ENCODE measurements at regions not wholly inside any gene's neighbourhood (a gene's known extent, or its start where the extent isn't known, plus 50 kb on each side); places are given as distances from the start of the nearest gene placed in this dataset.
"Not testable (repeated sequence)": the region's sequence is repeated elsewhere in the genome, so short reads cannot be mapped to it uniquely, and the experiment has no call there.

GRCh38 chr19:28363254-28363653 is 849.7 kb downstream of the UQCRFS1 start:
- H3K4me3 ChIP-seq (ENCODE audit: low read length): no peak overlapping the region
- no peaks in the 10 kb centered on the region for H3K4me1 ChIP-seq (ENCODE audit: insufficient read depth, low read length)
- H3K27me3 ChIP-seq (ENCODE audit: insufficient read depth, low read length): no peaks in the 10 kb centered on the region
- no peaks in the 10 kb centered on the region for H3K9me3 ChIP-seq (ENCODE audit: low read depth, low read length)

DNA sequence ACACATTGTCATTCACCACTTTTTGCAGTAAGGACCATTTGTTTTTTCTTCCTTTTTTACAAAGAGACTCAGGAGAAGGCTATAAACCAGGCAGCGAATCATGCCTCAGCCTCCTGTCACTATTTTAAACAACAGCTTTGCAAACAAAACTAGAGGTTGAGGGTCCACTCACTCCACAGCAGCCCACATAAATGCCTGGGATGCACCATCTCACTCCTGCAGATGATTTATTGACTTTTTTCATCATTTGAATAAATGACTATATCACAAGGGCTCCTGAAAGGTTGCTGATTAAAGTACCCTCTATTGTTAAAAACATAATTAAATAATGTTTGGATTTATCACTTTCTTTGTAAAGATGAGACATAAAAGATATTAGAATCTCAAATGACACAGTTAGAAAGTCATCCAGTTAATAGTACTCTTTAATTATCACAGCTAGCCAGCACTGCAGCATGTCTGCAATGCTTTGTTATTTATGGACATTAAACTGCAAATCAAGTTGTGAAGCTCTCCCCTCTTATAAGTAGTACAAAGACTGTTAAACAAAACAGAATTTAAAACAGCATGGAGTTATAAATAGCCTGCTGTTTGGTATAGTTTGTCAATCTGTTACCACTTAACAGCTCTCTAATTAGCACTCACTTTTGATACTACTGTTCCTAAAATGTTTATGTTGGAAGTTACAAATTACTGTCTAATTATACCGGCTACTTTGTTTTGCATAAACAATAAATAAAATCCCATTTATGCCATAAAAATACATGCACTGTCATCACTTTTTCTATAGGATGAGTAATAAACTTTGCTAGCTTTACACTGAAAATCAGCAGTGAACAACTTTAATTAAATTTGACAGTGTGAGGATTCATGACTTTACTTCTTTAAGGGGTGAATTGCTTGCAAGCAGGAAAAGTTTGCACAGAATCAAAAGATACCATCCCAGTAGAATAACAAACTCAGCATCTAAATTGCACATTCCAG is 853.2 kb downstream of the UQCRFS1 start:
- Histone ChIP-seq H3K4me3 (ENCODE audit: low read length) (no peak overlapping the region), H3K9me3 (ENCODE audit: low read depth, low read length) (no peaks in the 10 kb centered on the region), H3K4me1 (ENCODE audit: insufficient read depth, low read length) (no peaks in the 10 kb centered on the region), H3K27me3 (ENCODE audit: insufficient read depth, low read length) (no peaks in the 10 kb centered on the region)

DNA sequence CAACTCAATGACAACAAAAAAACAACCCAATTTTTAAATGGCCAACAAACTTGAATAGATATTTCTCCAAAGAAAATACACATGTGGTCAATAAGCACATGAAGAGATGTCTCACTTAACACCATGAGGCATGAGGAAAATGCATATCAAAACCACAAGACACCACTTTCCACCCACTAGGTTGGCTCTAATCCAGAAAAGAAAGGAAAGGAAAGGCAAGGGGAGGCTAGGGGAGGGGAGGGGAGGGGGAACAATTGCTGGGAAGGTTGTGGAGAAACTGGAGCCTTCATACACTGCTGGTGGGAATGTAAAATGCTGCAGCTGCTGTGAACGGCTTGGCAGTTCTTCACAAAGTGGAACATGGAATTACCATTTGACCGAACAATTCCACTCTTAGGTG is 854.3 kb downstream of the UQCRFS1 start:
- no peaks in the 10 kb centered on the region for H3K4me1 ChIP-seq (ENCODE audit: insufficient read depth, low read length)
- no peak overlapping the region for H3K4me3 ChIP-seq (ENCODE audit: low read length)
- peaks cover 3% of the 10 kb centered on the region for H3K9me3 ChIP-seq (ENCODE audit: low read depth, low read length)
- no peaks in the 10 kb centered on the region for H3K27me3 ChIP-seq (ENCODE audit: insufficient read depth, low read length)

- Histone ChIP-seq H3K27me3 (ENCODE audit: insufficient read depth, low read length) (no peaks in the 10 kb centered on the region), H3K4me3 (ENCODE audit: low read length) (no peak overlapping the region), H3K4me1 (ENCODE audit: insufficient read depth, low read length) (no peaks in the 10 kb centered on the region), H3K9me3 (ENCODE audit: low read depth, low read length) (peaks cover 9% of the 10 kb centered on the region)
Observed at GRCh38 chr19:28351761-28352160, 861.2 kb downstream of the UQCRFS1 start.

DNA sequence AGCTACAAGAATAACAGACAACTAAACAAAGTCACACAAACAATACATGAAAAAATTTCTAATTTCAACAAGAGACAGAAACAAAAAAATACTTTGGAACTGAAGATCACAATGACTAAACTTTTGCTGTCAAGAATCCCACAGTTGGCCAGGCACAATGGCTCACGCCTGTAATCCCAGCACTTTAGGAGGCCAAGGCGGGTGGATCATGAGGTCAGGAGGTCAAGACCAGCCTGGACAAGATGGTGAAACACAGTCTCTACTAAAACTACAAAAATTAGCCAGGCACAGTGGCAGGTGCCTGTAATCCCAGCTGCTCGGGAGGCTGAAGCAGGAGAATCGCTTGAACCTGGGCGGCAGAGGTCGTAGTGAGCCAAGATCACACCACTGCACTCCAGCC is 861.6 kb downstream of the UQCRFS1 start:
- H3K9me3 ChIP-seq (ENCODE audit: low read depth, low read length); H3K4me3 ChIP-seq (ENCODE audit: low read length); H3K4me1 ChIP-seq (ENCODE audit: insufficient read depth, low read length); H3K27me3 ChIP-seq (ENCODE audit: insufficient read depth, low read length): not testable (repeated sequence)

DNA sequence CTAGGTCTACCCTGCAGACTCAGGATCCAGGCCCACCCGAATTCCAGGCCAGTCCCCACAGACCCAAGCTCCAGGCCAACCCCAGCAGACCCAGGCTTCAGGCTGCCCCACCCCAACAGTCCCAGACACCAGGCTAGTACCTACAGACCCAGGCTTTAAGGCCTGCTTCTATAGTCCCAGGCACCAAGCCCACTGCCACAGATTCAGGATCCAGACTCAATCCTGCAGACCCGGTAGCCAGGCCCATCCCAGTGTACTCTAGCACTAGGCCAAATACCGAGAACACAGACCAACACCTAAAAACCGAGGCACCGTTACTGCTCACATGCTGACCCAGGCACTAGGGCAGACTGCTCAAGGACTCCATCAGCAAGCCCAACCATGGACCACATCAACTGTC is 862.3 kb downstream of the UQCRFS1 start:
- no peaks in the 10 kb centered on the region for H3K27me3 ChIP-seq (ENCODE audit: insufficient read depth, low read length)
- H3K4me1 ChIP-seq (ENCODE audit: insufficient read depth, low read length): no peaks in the 10 kb centered on the region
- no peak overlapping the region for H3K4me3 ChIP-seq (ENCODE audit: low read length)
- H3K9me3 ChIP-seq (ENCODE audit: low read depth, low read length): peaks cover 9% of the 10 kb centered on the region

DNA sequence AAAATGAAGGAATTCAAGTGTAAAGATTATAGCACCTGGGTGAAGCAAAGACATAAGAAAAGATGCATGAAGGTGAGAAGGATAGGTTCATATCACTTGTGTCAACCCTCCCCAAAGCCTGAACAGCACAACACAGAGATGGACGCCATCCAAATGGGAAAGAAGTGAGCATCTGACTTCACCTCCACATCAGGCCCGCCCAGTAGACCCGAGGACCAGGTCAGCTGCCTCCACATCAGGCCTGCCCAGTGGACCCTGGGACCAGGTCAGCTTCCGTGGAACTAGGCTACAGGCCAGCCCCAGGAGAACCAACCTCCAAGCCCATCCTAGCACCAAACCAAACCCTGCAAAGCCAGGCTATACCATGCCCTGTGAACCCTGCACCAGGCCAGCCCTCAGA is 862.9 kb downstream of the UQCRFS1 start:
- H3K4me3 ChIP-seq (ENCODE audit: low read length): no peak overlapping the region
- no peaks in the 10 kb centered on the region for H3K4me1 ChIP-seq (ENCODE audit: insufficient read depth, low read length)
- peaks cover 9% of the 10 kb centered on the region for H3K9me3 ChIP-seq (ENCODE audit: low read depth, low read length)
- H3K27me3 ChIP-seq (ENCODE audit: insufficient read depth, low read length): no peaks in the 10 kb centered on the region

GRCh38 chr19:28349604-28350003 is 863.3 kb downstream of the UQCRFS1 start:
- no peak overlapping the region for H3K4me3 ChIP-seq (ENCODE audit: low read length)
- H3K9me3 ChIP-seq (ENCODE audit: low read depth, low read length): peaks cover 9% of the 10 kb centered on the region
- H3K27me3 ChIP-seq (ENCODE audit: insufficient read depth, low read length): no peaks in the 10 kb centered on the region
- no peaks in the 10 kb centered on the region for H3K4me1 ChIP-seq (ENCODE audit: insufficient read depth, low read length)

DNA sequence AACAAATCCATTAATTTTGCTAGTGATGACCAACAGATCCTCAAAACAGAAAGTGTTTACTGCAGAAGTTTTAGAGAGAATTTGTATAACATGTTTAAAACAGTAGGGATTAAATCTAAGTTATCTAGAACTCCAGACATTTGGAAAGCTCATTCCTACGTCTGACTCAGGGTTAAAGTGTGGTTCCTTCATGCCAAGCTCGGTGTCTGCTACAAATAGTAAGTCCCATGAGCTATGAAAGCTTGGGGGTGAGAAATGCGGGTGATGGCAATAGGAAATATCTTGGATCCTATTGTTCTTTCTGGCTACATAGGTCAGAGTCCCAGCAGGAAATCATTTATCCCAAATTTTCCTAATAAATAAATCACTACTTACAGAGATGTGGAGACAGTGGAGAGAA is 867.1 kb downstream of the UQCRFS1 start:
- no peaks in the 10 kb centered on the region for H3K27me3 ChIP-seq (ENCODE audit: insufficient read depth, low read length)
- peaks cover 5% of the 10 kb centered on the region for H3K9me3 ChIP-seq (ENCODE audit: low read depth, low read length)
- no peaks in the 10 kb centered on the region for H3K4me1 ChIP-seq (ENCODE audit: insufficient read depth, low read length)
- no peak overlapping the region for H3K4me3 ChIP-seq (ENCODE audit: low read length)

DNA sequence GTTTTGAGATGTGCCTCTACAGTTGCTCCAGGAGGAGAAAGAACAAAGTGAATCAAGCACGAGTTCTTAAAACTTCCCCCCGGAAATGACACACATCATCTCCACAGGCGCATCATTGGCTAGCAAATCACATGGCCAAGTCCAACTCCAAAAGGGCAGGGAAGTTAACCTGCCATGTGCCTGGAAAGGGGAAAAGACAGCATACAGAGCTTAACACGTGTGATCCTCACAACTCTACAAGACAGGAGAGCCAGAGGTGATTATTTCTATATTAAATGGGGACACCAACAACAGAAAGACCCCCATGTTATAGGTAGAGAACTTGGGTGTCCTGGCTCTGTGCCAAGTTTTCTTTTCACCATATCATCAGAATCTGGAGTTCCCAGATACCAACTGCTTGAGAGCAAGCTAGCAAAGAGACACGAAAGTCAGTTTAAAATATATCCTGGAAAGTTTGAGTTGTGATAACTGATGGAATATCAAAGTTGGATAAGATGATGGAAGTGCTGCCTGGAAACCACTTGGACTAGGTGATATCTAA is 871.1 kb downstream of the UQCRFS1 start:
- H3K4me3 ChIP-seq (ENCODE audit: low read length): no peak overlapping the region
- no peaks in the 10 kb centered on the region for H3K27me3 ChIP-seq (ENCODE audit: insufficient read depth, low read length)
- no peaks in the 10 kb centered on the region for H3K4me1 ChIP-seq (ENCODE audit: insufficient read depth, low read length)
- peaks cover 5% of the 10 kb centered on the region for H3K9me3 ChIP-seq (ENCODE audit: low read depth, low read length)

GRCh38 chr19:28334419-28334818 is 878.5 kb downstream of the UQCRFS1 start:
- no peaks in the 10 kb centered on the region for H3K9me3 ChIP-seq (ENCODE audit: low read depth, low read length)
- H3K4me1 ChIP-seq (ENCODE audit: insufficient read depth, low read length): no peaks in the 10 kb centered on the region
- H3K27me3 ChIP-seq (ENCODE audit: insufficient read depth, low read length): no peaks in the 10 kb centered on the region
- H3K4me3 ChIP-seq (ENCODE audit: low read length): no peak overlapping the region

DNA sequence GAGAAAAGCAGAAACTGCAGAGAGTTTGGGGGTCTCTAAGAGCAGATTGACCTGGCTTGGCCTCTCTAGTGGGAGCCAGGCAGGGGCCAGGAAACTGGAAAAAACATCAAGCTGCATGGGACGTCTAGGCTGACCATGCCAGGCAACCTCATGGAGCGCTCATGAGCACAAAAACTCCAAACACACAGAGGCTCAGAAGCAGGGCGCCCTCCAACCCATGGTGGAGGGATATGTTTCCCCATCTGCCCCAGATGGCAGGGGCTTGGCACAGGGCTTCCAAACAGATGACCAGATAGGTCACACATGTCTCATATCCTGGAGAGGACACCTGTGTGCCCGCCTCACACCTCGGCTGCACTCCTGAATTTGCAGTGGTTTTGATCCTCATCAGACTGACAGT is 879.0 kb downstream of the UQCRFS1 start:
- Histone ChIP-seq H3K4me1 (ENCODE audit: insufficient read depth, low read length) (no peaks in the 10 kb centered on the region), H3K27me3 (ENCODE audit: insufficient read depth, low read length) (no peaks in the 10 kb centered on the region), H3K4me3 (ENCODE audit: low read length) (no peak overlapping the region), H3K9me3 (ENCODE audit: low read depth, low read length) (no peaks in the 10 kb centered on the region)

DNA sequence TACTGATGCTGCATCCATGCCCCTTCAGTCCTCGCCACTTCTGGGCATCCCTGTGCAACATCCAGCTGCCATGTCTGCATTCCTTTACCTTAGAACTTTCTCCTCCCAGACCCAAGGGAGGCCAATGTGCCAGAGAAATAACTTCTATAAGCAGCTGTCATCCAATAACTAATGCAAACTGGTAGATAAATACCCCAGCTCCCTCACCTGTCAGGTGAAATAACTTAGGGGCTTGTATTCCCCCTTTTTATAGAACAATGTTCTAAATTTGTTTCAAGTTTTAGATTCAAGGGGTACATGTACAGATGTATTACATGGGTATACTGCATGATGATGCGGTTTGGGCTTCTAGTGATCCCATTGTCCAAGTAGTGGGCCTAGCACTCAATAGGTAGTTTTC is 880.1 kb downstream of the UQCRFS1 start:
- H3K27me3 ChIP-seq (ENCODE audit: insufficient read depth, low read length): no peaks in the 10 kb centered on the region
- no peaks in the 10 kb centered on the region for H3K4me1 ChIP-seq (ENCODE audit: insufficient read depth, low read length)
- no peak overlapping the region for H3K4me3 ChIP-seq (ENCODE audit: low read length)
- H3K9me3 ChIP-seq (ENCODE audit: low read depth, low read length): no peaks in the 10 kb centered on the region

GRCh38 chr19:28332351-28332750 is 880.6 kb downstream of the UQCRFS1 start:
- Histone ChIP-seq H3K27me3 (ENCODE audit: insufficient read depth, low read length) (no peaks in the 10 kb centered on the region), H3K4me3 (ENCODE audit: low read length) (no peak overlapping the region), H3K9me3 (ENCODE audit: low read depth, low read length) (no peaks in the 10 kb centered on the region), H3K4me1 (ENCODE audit: insufficient read depth, low read length) (no peaks in the 10 kb centered on the region)

DNA sequence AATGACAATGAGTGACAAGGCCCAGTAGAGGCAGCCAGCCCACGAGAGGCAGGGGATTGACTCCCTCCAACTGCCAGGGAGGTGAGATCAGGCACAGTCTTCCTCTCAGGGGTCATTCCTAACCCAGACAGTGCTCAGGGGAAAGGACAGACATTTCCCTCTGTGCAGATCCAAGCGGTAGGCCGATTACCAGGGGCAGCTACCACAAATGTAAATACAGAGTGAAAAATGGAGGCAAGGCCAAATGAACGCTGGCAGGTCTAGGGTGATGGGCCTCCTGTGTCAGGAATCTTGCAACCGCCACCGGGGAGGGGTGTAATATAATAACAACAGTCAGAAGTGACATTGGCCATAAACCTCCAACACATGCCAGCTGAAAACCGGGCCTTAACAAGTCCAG is 881.4 kb downstream of the UQCRFS1 start:
- no peaks in the 10 kb centered on the region for H3K27me3 ChIP-seq (ENCODE audit: insufficient read depth, low read length)
- no peaks in the 10 kb centered on the region for H3K9me3 ChIP-seq (ENCODE audit: low read depth, low read length)
- no peaks in the 10 kb centered on the region for H3K4me1 ChIP-seq (ENCODE audit: insufficient read depth, low read length)
- H3K4me3 ChIP-seq (ENCODE audit: low read length): no peak overlapping the region

DNA sequence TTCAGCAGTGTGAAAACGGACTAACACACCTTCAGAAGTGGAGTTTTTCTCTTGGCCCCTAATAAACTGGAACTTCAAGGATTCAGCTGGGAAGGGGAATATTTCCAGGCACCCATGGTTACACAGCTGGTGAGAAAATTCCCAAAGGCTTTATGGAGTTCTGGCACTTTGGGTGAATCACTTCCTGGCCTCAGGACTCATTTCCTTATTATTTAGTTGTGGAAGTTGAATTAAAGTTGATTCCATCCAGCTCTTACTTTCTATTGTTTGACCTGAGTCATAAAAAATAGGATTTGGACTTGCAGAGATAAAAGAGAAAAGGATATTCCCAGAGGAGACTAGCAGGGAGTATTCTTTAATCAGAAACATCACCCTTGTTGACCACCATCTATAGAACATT is 882.1 kb downstream of the UQCRFS1 start:
- no peaks in the 10 kb centered on the region for H3K9me3 ChIP-seq (ENCODE audit: low read depth, low read length)
- no peak overlapping the region for H3K4me3 ChIP-seq (ENCODE audit: low read length)
- H3K27me3 ChIP-seq (ENCODE audit: insufficient read depth, low read length): no peaks in the 10 kb centered on the region
- no peaks in the 10 kb centered on the region for H3K4me1 ChIP-seq (ENCODE audit: insufficient read depth, low read length)

All from mononuclear cell (primary cell).